ACC112 (cell line): ENCODE measurements at regions not wholly inside any gene's neighbourhood (a gene's known extent, or its start where the extent isn't known, plus 50 kb on each side); places are given as distances from the start of the nearest gene placed in this dataset.

Experiments
- H2AFZ ChIP-seq: fragments of 200-600 bp; sonication (generic); one replicate; pipeline ENCODE4 v1.6.0; 2017; ENCODE audit warnings: antibody characterized with exemption, low read length; ENCODE audit not compliant: unreplicated experiment
- H3K27ac ChIP-seq: fragments of 200-600 bp; sonication (generic); 2 replicates; pipeline ENCODE4 v1.5.1; 2014; ENCODE audit warnings: low read depth, mild to moderate bottlenecking, antibody characterized with exemption, low read length, moderate library complexity
- H3K27me3 ChIP-seq: fragments of 200-600 bp; sonication (generic); 2 replicates; pipeline ENCODE4 v1.6.1; 2014; ENCODE audit warnings: mild to moderate bottlenecking, antibody characterized with exemption, low read length, moderate library complexity, mixed read lengths; ENCODE audit not compliant: insufficient read depth
- H3K36me3 ChIP-seq: fragments of 200-600 bp; sonication (generic); 2 replicates; pipeline ENCODE4 v1.6.1; 2016; ENCODE audit warnings: mild to moderate bottlenecking, antibody characterized with exemption, low read length, moderate library complexity, mixed read lengths; ENCODE audit not compliant: insufficient read depth
- H3K4me1 ChIP-seq: fragments of 200-600 bp; sonication (generic); one replicate; pipeline ENCODE4 v1.6.1; 2016; ENCODE audit warnings: low read length, mixed read lengths; ENCODE audit not compliant: insufficient read depth, unreplicated experiment, control insufficient read depth
- H3K4me3 ChIP-seq: fragments of 200-600 bp; sonication (generic); 2 replicates; pipeline ENCODE4 v1.5.1; 2014; ENCODE audit warnings: mild to moderate bottlenecking, low read depth, low read length
- H3K79me2 ChIP-seq: fragments of 200-600 bp; sonication (generic); one replicate; pipeline ENCODE4 v1.6.0; 2016; ENCODE audit warnings: low read length; ENCODE audit not compliant: control insufficient read depth, unreplicated experiment, insufficient read depth

DNA sequence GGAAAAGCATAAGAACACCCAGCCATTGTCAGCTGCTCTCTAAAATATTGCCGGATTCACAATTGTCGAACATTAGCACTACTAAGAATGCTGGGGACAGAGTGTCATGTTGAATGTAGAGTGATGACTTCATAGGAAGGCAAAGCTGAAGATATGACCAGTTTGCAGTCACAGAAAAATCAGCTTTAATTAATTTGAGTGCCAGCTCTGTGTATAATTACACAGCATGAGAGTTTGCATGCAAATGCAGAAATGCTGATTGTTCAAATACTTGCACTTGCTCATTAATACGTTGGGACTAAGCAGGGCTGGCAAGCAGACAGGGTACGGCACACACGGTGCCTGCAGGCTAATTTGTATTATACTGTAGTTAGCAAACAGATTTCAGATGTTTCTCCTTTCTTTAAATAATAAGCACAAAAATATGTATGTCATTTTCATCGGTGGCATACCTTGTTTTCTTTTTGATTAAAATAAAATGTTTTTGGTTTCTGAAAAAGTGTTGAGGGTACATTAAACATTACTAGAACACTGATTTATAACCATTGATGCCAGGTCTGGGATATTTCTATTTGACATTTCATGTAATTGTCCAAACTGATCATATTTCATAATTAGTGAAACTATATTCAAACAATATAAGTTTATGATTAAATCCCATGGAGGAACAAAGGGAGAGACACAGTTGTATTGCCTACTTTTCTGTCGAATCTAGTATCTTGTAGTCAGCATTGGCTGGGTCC, 99.8 kb upstream of the ADGRL2 start:
- H3K27ac ChIP-seq, result peak overlapping the region; percentile 99; the same call in 1 of the 2 replicates

DNA sequence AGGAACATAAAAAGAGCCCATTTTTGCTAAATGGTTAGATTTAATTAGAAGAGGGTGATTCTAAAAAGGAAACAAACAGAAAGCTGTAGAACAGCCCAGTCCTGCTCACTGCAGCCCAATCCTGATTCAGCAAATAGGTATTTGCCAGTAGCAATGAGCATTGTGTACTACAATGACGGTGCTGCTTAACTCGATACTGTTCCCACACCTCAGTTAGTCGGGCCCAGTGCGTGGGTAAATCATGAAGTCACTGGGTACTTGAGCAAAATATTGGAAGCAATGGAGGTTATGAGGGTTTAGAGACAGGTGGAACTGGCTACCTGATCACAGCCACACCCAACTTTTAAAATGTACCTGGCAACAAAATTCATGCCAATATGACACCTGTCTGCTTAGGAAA, 101.5 kb upstream of the ADGRL2 start:
- Histone ChIP-seq H3K79me2 (no peaks in the 10 kb centered on the region), H3K27ac (peak overlapping the region; percentile 49), H3K4me1 (peaks cover 61% of the 10 kb centered on the region), H3K4me3 (no peak overlapping the region), H3K36me3 (no peaks in the 10 kb centered on the region), H2AFZ (no peak overlapping the region), H3K27me3 (no peaks in the 10 kb centered on the region)

More for the DNA sequence above, 99.8 kb upstream of the ADGRL2 start:
- Histone ChIP-seq H3K79me2 (no peaks in the 10 kb centered on the region), H2AFZ (no peak overlapping the region), H3K36me3 (no peaks in the 10 kb centered on the region), H3K27me3 (no peaks in the 10 kb centered on the region), H3K4me1 (peaks cover 60% of the 10 kb centered on the region), H3K4me3 (no peak overlapping the region)

DNA sequence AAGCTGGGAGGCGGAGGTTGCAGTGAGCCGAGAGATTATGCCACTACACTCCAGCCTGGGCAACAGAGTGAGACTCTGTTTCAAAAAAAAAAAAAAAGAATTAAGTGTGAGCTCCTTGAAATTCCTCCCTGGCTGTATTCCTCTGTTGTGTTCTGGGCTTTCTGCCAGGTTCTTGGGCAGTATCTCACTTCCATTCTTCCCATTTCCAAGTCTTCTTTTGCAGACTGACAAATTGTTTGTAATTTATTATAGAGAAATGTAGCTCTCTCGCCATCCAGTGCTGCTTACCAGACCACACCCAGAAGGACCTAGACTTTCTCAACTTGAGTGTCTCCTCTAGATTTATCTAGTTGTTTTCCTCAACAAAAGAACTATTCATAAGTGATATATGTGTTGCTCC, 105.0 kb upstream of the ADGRL2 start:
- Histone ChIP-seq H3K4me1 (peaks cover 50% of the 10 kb centered on the region), H2AFZ (no peak overlapping the region), H3K4me3 (no peak overlapping the region), H3K27ac (peak overlapping the region; percentile 12; the same call in 1 of the 2 replicates), H3K79me2 (no peaks in the 10 kb centered on the region), H3K36me3 (no peaks in the 10 kb centered on the region), H3K27me3 (no peaks in the 10 kb centered on the region)

DNA sequence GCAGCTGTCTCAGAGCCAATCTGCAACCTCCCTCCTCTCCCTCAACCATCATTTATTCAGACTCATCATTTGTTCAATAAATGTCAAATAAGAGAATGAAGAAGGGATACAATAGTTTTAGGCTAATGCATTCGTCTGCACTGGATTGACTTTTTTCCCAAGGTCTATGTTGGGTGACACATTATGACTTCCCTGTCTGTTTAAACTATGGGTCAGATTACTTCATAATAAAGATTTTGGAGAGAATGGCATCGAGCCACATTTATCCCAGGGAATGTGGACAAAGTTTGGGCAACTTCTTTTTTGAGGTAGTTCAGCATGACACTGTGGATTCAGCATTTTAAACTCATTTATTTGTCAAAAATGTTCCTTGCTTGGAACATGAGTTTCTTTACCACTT, 107.4 kb upstream of the ADGRL2 start:
- no peak overlapping the region for H3K4me3 ChIP-seq
- H3K36me3 ChIP-seq, result no peaks in the 10 kb centered on the region
- H2AFZ ChIP-seq, result no peak overlapping the region
- no peaks in the 10 kb centered on the region for H3K79me2 ChIP-seq
- H3K4me1 ChIP-seq, result peaks cover 55% of the 10 kb centered on the region
- H3K27me3 ChIP-seq, result no peaks in the 10 kb centered on the region
- no peak overlapping the region for H3K27ac ChIP-seq

DNA sequence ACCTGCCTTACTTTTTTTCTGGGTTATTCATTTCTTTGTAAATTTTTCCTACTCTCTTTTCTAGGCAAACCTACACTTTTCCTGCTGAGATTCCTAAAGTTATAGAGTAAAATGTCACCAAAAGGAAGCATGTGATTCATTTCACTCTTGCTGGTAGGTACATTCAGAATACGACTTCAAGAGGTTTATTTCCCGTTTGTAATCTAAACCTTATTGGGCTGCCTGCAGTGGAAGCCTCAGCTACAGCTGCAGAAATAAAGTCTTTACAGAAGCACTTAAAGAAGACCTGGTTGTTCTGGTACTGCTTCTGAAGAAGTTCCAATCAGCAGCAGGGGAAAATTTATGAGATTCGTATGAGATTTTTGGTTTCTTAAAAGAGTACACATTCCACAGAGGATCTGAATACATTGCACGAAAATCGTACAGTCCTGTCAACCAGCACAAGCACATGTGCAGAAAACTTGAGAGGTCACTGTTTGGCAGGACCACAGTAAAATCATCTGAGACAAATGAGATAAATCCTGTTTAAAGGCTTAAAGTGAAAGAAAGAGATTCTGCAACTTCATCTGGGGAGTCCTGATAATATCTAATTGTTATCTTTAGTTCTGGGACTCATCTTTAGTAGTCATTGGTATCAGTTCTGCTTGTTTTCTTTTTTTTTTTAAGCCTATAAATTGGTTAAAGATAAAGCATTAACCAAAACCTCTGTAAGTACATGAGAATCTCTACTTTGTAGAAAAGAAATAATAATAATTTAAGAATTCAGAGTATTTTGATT, 109.9 kb upstream of the ADGRL2 start:
- Histone ChIP-seq H3K79me2 (no peaks in the 10 kb centered on the region), H3K27ac (peak overlapping the region; percentile 86), H3K27me3 (no peaks in the 10 kb centered on the region), H3K4me3 (peak overlapping the region; percentile 55; the same call in 1 of the 2 replicates), H2AFZ (peak overlapping the region; percentile 58), H3K36me3 (no peaks in the 10 kb centered on the region), H3K4me1 (peaks cover 44% of the 10 kb centered on the region)

- H3K27me3 ChIP-seq, result no peaks in the 10 kb centered on the region
- peak overlapping the region; percentile 55 for H3K4me3 ChIP-seq
- no peaks in the 10 kb centered on the region for H3K79me2 ChIP-seq
- H2AFZ ChIP-seq, result peak overlapping the region; percentile 86
- peaks cover 37% of the 10 kb centered on the region for H3K4me1 ChIP-seq
- no peaks in the 10 kb centered on the region for H3K36me3 ChIP-seq
- peak overlapping the region; percentile 86 for H3K27ac ChIP-seq
These were observed 111.2 kb upstream of the ADGRL2 start for GRCh38 chr1:81689531-81689941.

GRCh38 chr1:81682490-81682889, 118.2 kb upstream of the ADGRL2 start:
- Histone ChIP-seq H3K27ac (0 out of 2 replicates have a peak overlapping the region, but pooled peaks have one; percentile 51), H2AFZ (peak overlapping the region; percentile 82)

DNA sequence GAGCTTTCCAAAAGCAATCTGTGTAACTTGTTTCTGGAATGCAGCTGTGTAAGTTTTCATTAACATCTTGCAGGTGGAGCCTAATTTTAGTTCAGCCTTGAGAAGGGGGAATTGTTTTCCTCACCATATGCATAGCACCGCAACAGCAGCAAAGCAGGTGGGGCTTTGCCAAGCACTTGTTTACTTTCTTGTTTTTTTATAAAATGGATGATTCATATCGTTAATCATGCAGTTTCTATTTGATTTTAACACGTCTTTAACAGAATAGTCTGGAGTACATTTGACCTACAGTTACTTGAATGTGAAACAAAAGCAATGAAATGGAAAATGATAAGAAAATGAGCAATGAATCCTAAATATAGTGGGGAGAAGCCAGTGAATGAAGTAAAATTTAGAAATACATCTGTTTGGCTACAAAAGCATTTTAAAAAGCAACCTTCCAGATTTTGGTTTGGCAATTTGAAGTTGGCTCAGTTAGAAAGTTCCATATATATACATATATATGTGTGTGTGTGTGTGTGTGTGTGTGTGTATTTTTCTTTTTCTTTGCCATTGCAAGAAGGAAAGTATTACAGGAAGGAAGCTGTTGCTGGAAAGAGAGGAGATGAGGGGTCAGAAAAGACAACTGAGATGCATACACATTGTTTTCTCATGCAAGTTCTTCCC, 119.0 kb upstream of the ADGRL2 start:
- Histone ChIP-seq H3K4me3 (peak overlapping the region; percentile 59), H3K27me3 (no peaks in the 10 kb centered on the region), H2AFZ (peak overlapping the region; percentile 82), H3K4me1 (peaks cover 36% of the 10 kb centered on the region), H3K36me3 (no peaks in the 10 kb centered on the region), H3K79me2 (no peaks in the 10 kb centered on the region), H3K27ac (peak overlapping the region; percentile 51)

More at GRCh38 chr1:81682490-81682889, 118.2 kb upstream of the ADGRL2 start:
- Histone ChIP-seq H3K79me2 (no peaks in the 10 kb centered on the region), H3K4me3 (peak overlapping the region; percentile 59; the same call in 1 of the 2 replicates), H3K4me1 (peaks cover 36% of the 10 kb centered on the region), H3K36me3 (no peaks in the 10 kb centered on the region), H3K27me3 (no peaks in the 10 kb centered on the region)

GRCh38 chr1:81681114-81681513, 119.6 kb upstream of the ADGRL2 start:
- H3K4me1 ChIP-seq, result peaks cover 36% of the 10 kb centered on the region
- no peaks in the 10 kb centered on the region for H3K36me3 ChIP-seq
- H3K4me3 ChIP-seq, result peak overlapping the region; percentile 59
- H2AFZ ChIP-seq, result peak overlapping the region; percentile 82
- H3K27ac ChIP-seq, result peak overlapping the region; percentile 51
- no peaks in the 10 kb centered on the region for H3K27me3 ChIP-seq
- H3K79me2 ChIP-seq, result no peaks in the 10 kb centered on the region

DNA sequence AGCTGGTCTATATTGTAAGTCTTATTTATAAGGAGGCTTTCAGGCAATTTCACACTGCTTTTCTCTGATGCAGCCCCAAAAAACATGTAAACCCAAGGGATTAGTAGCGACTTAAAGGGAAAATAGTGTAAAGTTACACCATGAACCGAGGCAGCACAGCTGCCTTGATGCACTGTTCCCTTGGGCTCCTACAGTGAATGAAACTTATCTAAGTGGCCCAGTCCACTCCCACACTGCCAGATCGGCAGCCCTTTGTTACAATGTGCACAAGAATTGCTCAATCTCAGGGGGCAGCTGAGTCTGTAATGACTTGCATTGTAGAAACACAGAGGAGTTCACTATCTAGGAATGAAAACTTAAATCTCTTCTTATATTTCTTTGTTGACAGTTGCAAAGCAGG, 120.8 kb upstream of the ADGRL2 start:
- peaks cover 36% of the 10 kb centered on the region for H3K4me1 ChIP-seq
- peak overlapping the region; percentile 82 for H2AFZ ChIP-seq
- H3K79me2 ChIP-seq, result no peaks in the 10 kb centered on the region
- peak overlapping the region; percentile 59 for H3K4me3 ChIP-seq
- H3K27ac ChIP-seq, result peak overlapping the region; percentile 51
- no peaks in the 10 kb centered on the region for H3K36me3 ChIP-seq
- H3K27me3 ChIP-seq, result no peaks in the 10 kb centered on the region
